ENCODE measurements at regions not wholly inside any gene's neighbourhood (a gene's known extent, or its start where the extent isn't known, plus 50 kb on each side); places are given as distances from the start of the nearest gene placed in this dataset.

GRCh38 chr12:102638777-102639176, 158.4 kb upstream of the IGF1 start:
- DNase-seq (ENCODE audit: low spot score): no peak
- intact Hi-C loops (cut with micrococcal nuclease): no loop called here
- Mint-ChIP-seq H3K4me1 (ENCODE audit: low read depth) (no peaks in the 10 kb centered on the region), H3K4me3 (no peak overlapping the region), H3K27ac (no peak overlapping the region), H3K36me3 (ENCODE audit: low read depth) (no peaks in the 10 kb centered on the region), H3K9me3 (peaks cover 7% of the 10 kb centered on the region), H3K27me3 (ENCODE audit: insufficient read depth) (no peaks in the 10 kb centered on the region)

GRCh38 chr12:102633981-102634605, 153.7 kb upstream of the IGF1 start:
- Mint-ChIP-seq H3K27ac (no peak overlapping the region), H3K27me3 (ENCODE audit: insufficient read depth) (no peaks in the 10 kb centered on the region), H3K4me3 (no peak overlapping the region), H3K4me1 (ENCODE audit: low read depth) (no peaks in the 10 kb centered on the region), H3K9me3 (peaks cover 1% of the 10 kb centered on the region), H3K36me3 (ENCODE audit: low read depth) (no peaks in the 10 kb centered on the region)
- DNase-seq (ENCODE audit: low spot score): no peak
- intact Hi-C loops (cut with micrococcal nuclease): no loop called here

- no peaks in the 10 kb centered on the region for H3K27me3 Mint-ChIP-seq (ENCODE audit: insufficient read depth)
- no peaks in the 10 kb centered on the region for H3K4me1 Mint-ChIP-seq (ENCODE audit: low read depth)
- DNase-seq (ENCODE audit: low spot score): no peak
- no peak overlapping the region for H3K4me3 Mint-ChIP-seq
- intact Hi-C loops (cut with micrococcal nuclease): no loop called here
- H3K27ac Mint-ChIP-seq: no peak overlapping the region
- peaks cover 15% of the 10 kb centered on the region for H3K9me3 Mint-ChIP-seq
- no peaks in the 10 kb centered on the region for H3K36me3 Mint-ChIP-seq (ENCODE audit: low read depth)
These were observed 150.9 kb upstream of the IGF1 start for GRCh38 chr12:102631274-102631673.

- H3K27ac Mint-ChIP-seq: no peak overlapping the region
- H3K4me3 Mint-ChIP-seq: no peak overlapping the region
- H3K4me1 Mint-ChIP-seq (ENCODE audit: low read depth): no peaks in the 10 kb centered on the region
- DNase-seq (ENCODE audit: low spot score): no peak
- H3K36me3 Mint-ChIP-seq (ENCODE audit: low read depth): no peaks in the 10 kb centered on the region
- no peaks in the 10 kb centered on the region for H3K27me3 Mint-ChIP-seq (ENCODE audit: insufficient read depth)
- H3K9me3 Mint-ChIP-seq: peaks cover 18% of the 10 kb centered on the region
- intact Hi-C loops (cut with micrococcal nuclease): no loop called here
These were observed 149.0 kb upstream of the IGF1 start for GRCh38 chr12:102629262-102629888.

GRCh38 chr12:102625819-102626218, 145.5 kb upstream of the IGF1 start:
- H3K27me3 Mint-ChIP-seq (ENCODE audit: insufficient read depth): no peaks in the 10 kb centered on the region
- no peak for DNase-seq (ENCODE audit: low spot score)
- peaks cover 18% of the 10 kb centered on the region for H3K9me3 Mint-ChIP-seq
- intact Hi-C loops (cut with micrococcal nuclease): no loop called here
- H3K4me1 Mint-ChIP-seq (ENCODE audit: low read depth): no peaks in the 10 kb centered on the region
- H3K4me3 Mint-ChIP-seq: no peak overlapping the region
- no peak overlapping the region for H3K27ac Mint-ChIP-seq
- H3K36me3 Mint-ChIP-seq (ENCODE audit: low read depth): no peaks in the 10 kb centered on the region

- intact Hi-C loops (cut with micrococcal nuclease): no loop called here
- Mint-ChIP-seq H3K4me1 (ENCODE audit: low read depth) (no peaks in the 10 kb centered on the region), H3K27me3 (ENCODE audit: insufficient read depth) (peaks cover 3% of the 10 kb centered on the region)
These were observed 142.3 kb upstream of the IGF1 start for GRCh38 chr12:102622618-102623017.

GRCh38 chr12:102618197-102618877, 138.0 kb upstream of the IGF1 start:
- intact Hi-C loops (cut with micrococcal nuclease): no loop called here
- DNase-seq (ENCODE audit: low spot score): no peak
- H3K4me1 Mint-ChIP-seq (ENCODE audit: low read depth): no peaks in the 10 kb centered on the region
- peaks cover 3% of the 10 kb centered on the region for H3K27me3 Mint-ChIP-seq (ENCODE audit: insufficient read depth)
- no peak overlapping the region for H3K27ac Mint-ChIP-seq
- H3K4me3 Mint-ChIP-seq: no peak overlapping the region
- H3K9me3 Mint-ChIP-seq: no peaks in the 10 kb centered on the region
- H3K36me3 Mint-ChIP-seq (ENCODE audit: low read depth): no peaks in the 10 kb centered on the region

More at GRCh38 chr12:102622618-102623017, 142.3 kb upstream of the IGF1 start:
- DNase-seq (ENCODE audit: low spot score): no peak
- Mint-ChIP-seq H3K36me3 (ENCODE audit: low read depth) (no peaks in the 10 kb centered on the region), H3K9me3 (peaks cover 9% of the 10 kb centered on the region), H3K4me3 (no peak overlapping the region), H3K27ac (no peak overlapping the region)

- intact Hi-C loops (cut with micrococcal nuclease): no loop called here
- no peaks in the 10 kb centered on the region for H3K9me3 Mint-ChIP-seq
- no peak overlapping the region for H3K27ac Mint-ChIP-seq
- no peak overlapping the region for H3K4me3 Mint-ChIP-seq
- no peak for DNase-seq (ENCODE audit: low spot score)
- no peaks in the 10 kb centered on the region for H3K4me1 Mint-ChIP-seq (ENCODE audit: low read depth)
- H3K27me3 Mint-ChIP-seq (ENCODE audit: insufficient read depth): peaks cover 3% of the 10 kb centered on the region
- H3K36me3 Mint-ChIP-seq (ENCODE audit: low read depth): no peaks in the 10 kb centered on the region
These were observed 136.3 kb upstream of the IGF1 start for GRCh38 chr12:102616692-102617091.

GRCh38 chr12:102611995-102612394, 131.6 kb upstream of the IGF1 start:
- Mint-ChIP-seq H3K27me3 (ENCODE audit: insufficient read depth) (no peaks in the 10 kb centered on the region), H3K4me3 (no peak overlapping the region), H3K9me3 (peaks cover 12% of the 10 kb centered on the region), H3K36me3 (ENCODE audit: low read depth) (no peaks in the 10 kb centered on the region), H3K27ac (no peak overlapping the region), H3K4me1 (ENCODE audit: low read depth) (no peaks in the 10 kb centered on the region)
- intact Hi-C loops (cut with micrococcal nuclease): no loop called here
- no peak for DNase-seq (ENCODE audit: low spot score)

- H3K4me1 Mint-ChIP-seq (ENCODE audit: low read depth): no peaks in the 10 kb centered on the region
- peaks cover 12% of the 10 kb centered on the region for H3K9me3 Mint-ChIP-seq
- H3K4me3 Mint-ChIP-seq: no peak overlapping the region
- intact Hi-C loops (cut with micrococcal nuclease): no loop called here
- H3K36me3 Mint-ChIP-seq (ENCODE audit: low read depth): no peaks in the 10 kb centered on the region
- no peak for DNase-seq (ENCODE audit: low spot score)
- H3K27me3 Mint-ChIP-seq (ENCODE audit: insufficient read depth): no peaks in the 10 kb centered on the region
- H3K27ac Mint-ChIP-seq: no peak overlapping the region
These were observed 129.6 kb upstream of the IGF1 start for GRCh38 chr12:102609996-102610395.

GRCh38 chr12:102603021-102603420, 122.7 kb upstream of the IGF1 start:
- no peak for DNase-seq (ENCODE audit: low spot score)
- Mint-ChIP-seq H3K4me3 (no peak overlapping the region), H3K27me3 (ENCODE audit: insufficient read depth) (no peaks in the 10 kb centered on the region), H3K27ac (no peak overlapping the region), H3K9me3 (peaks cover 9% of the 10 kb centered on the region), H3K36me3 (ENCODE audit: low read depth) (no peaks in the 10 kb centered on the region), H3K4me1 (ENCODE audit: low read depth) (no peaks in the 10 kb centered on the region)
- intact Hi-C loops (cut with micrococcal nuclease): no loop called here

- Mint-ChIP-seq H3K9me3 (peaks cover 4% of the 10 kb centered on the region), H3K27me3 (ENCODE audit: insufficient read depth) (no peaks in the 10 kb centered on the region), H3K4me3 (no peak overlapping the region), H3K27ac (no peak overlapping the region), H3K4me1 (ENCODE audit: low read depth) (no peaks in the 10 kb centered on the region), H3K36me3 (ENCODE audit: low read depth) (no peaks in the 10 kb centered on the region)
- DNase-seq (ENCODE audit: low spot score): no peak
- intact Hi-C loops (cut with micrococcal nuclease): no loop called here
These were observed 122.2 kb upstream of the IGF1 start for GRCh38 chr12:102602521-102602920.

GRCh38 chr12:102601621-102602020, 121.3 kb upstream of the IGF1 start:
- H3K4me1 Mint-ChIP-seq (ENCODE audit: low read depth): no peaks in the 10 kb centered on the region
- H3K27me3 Mint-ChIP-seq (ENCODE audit: insufficient read depth): no peaks in the 10 kb centered on the region
- no peak overlapping the region for H3K27ac Mint-ChIP-seq
- intact Hi-C loops (cut with micrococcal nuclease): no loop called here
- H3K4me3 Mint-ChIP-seq: no peak overlapping the region
- DNase-seq (ENCODE audit: low spot score): no peak
- no peaks in the 10 kb centered on the region for H3K9me3 Mint-ChIP-seq
- H3K36me3 Mint-ChIP-seq (ENCODE audit: low read depth): no peaks in the 10 kb centered on the region

Data from activated T-helper 1 cell treated with anti-CD3 and anti-CD28 coated beads, Interleukin-12 subunit alpha, Interleukin-12 subunit beta, Interleukin-2, Interleukin-4 antibody, amounts not matched to agents 30 ng/mL and 10 ng/mL and 1 ng/mL, durations not matched to agents 14 hours and 24 hours and 36 hours (primary cell).